KMS-11 (cell line): ENCODE measurements at regions not wholly inside any gene's neighbourhood (a gene's known extent, or its start where the extent isn't known, plus 50 kb on each side); places are given as distances from the start of the nearest gene placed in this dataset.

Experiments
- H2AFZ ChIP-seq: fragments of 200-600 bp; sonication (generic); 2 replicates; pipeline ENCODE4 v1.6.1; 2016; ENCODE audit warnings: antibody characterized with exemption, mixed run types, low read depth
- H3K27ac ChIP-seq: fragments of 200-600 bp; sonication (generic); 2 replicates; pipeline ENCODE4 v1.6.1; 2016; ENCODE audit warnings: mild to moderate bottlenecking, mixed run types
- H3K27me3 ChIP-seq: fragments of 200-600 bp; sonication (generic); 2 replicates; pipeline ENCODE4 v1.6.1; 2017; ENCODE audit warnings: mild to moderate bottlenecking, low read depth, mixed run types, moderate library complexity; ENCODE audit not compliant: insufficient read depth
- H3K36me3 ChIP-seq: fragments of 200-600 bp; sonication (generic); 2 replicates; pipeline ENCODE4 v1.6.1; 2017; ENCODE audit warnings: mild to moderate bottlenecking, mixed run types; ENCODE audit not compliant: insufficient read depth
- H3K4me1 ChIP-seq: fragments of 200-600 bp; sonication (generic); 2 replicates; pipeline ENCODE4 v1.6.1; 2016; ENCODE audit warnings: mild to moderate bottlenecking, low read depth, mixed run types; ENCODE audit not compliant: poor library complexity, severe bottlenecking
- H3K4me2 ChIP-seq: fragments of 200-600 bp; sonication (generic); 2 replicates; pipeline ENCODE4 v1.7.0; 2016; ENCODE audit warnings: mild to moderate bottlenecking, mixed run types
- H3K4me3 ChIP-seq: fragments of 200-600 bp; sonication (generic); IDR thresholded peaks from 2 replicates; pipeline ENCODE4 v1.6.1; 2017; ENCODE audit warnings: low read depth, low read length, mixed read lengths; ENCODE audit not compliant: insufficient read depth
- H3K79me2 ChIP-seq: fragments of 200-600 bp; sonication (generic); 2 replicates; pipeline ENCODE4 v1.6.1; 2016; ENCODE audit warnings: low read depth, mixed run types; ENCODE audit not compliant: insufficient read depth
- H3K9ac ChIP-seq: fragments of 200-600 bp; sonication (generic); 2 replicates; pipeline ENCODE4 v1.6.1; 2016; ENCODE audit warnings: mild to moderate bottlenecking, mixed run types
- H4K20me1 ChIP-seq: fragments of 200-600 bp; sonication (generic); 2 replicates; pipeline ENCODE4 v1.6.1; 2016; ENCODE audit warnings: mild to moderate bottlenecking, mixed run types; ENCODE audit not compliant: insufficient read depth
- TF ChIP-seq, protein P1 (sequence below): fragments of 200-600 bp; sonication (generic); conservative IDR thresholded peaks from 2 replicates; pipeline ENCODE4 v1.6.1; 2017; ENCODE audit warnings: low read depth, mild to moderate bottlenecking, antibody characterized with exemption, low read length, moderate library complexity, mixed read lengths

DNA sequence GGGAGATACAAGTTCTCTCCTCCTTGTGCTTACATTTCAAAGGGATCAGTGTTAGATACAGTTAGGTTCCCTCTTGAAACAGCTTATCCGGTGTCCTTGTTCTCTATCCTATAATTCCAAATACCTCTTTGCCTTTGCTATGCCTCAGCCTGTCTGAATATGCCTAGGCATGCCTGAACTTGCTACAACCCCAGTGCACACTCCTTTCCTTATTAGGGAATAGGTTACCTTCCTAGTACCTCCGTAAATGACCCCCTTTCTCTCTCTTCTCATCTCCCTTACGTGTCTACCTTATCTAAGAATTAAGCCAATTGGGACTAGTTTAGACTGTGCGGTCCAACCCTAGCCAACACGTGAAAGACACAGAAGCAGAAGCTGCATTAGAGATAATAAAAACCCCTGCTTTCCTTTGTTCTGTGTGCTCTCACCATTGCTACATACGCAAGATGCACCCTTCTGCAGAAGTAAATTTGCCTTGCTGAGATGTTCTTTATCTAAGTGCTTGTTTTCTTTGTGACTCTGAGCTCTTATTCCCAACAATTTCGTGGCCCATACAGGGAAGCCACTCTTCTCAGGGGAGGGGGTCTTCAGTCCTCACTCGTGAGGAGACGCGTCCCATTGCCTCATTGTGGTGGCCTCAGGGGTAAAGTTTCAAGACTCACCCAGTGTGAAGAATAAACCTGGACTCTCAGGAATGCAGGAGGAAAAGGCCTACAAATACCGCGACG lies 802.1 kb downstream of the PLA2G4A start:
- Histone ChIP-seq H4K20me1 (no peaks in the 10 kb centered on the region), H2AFZ (no peak overlapping the region), H3K36me3 (no peaks in the 10 kb centered on the region), H3K4me1 (no peaks in the 10 kb centered on the region), H3K4me2 (no peak overlapping the region), H3K27me3 (no peaks in the 10 kb centered on the region), H3K79me2 (no peaks in the 10 kb centered on the region), H3K27ac (no peak overlapping the region), H3K9ac (no peak overlapping the region), H3K4me3 (no peak overlapping the region)
- TF ChIP-seq, protein P1, sequence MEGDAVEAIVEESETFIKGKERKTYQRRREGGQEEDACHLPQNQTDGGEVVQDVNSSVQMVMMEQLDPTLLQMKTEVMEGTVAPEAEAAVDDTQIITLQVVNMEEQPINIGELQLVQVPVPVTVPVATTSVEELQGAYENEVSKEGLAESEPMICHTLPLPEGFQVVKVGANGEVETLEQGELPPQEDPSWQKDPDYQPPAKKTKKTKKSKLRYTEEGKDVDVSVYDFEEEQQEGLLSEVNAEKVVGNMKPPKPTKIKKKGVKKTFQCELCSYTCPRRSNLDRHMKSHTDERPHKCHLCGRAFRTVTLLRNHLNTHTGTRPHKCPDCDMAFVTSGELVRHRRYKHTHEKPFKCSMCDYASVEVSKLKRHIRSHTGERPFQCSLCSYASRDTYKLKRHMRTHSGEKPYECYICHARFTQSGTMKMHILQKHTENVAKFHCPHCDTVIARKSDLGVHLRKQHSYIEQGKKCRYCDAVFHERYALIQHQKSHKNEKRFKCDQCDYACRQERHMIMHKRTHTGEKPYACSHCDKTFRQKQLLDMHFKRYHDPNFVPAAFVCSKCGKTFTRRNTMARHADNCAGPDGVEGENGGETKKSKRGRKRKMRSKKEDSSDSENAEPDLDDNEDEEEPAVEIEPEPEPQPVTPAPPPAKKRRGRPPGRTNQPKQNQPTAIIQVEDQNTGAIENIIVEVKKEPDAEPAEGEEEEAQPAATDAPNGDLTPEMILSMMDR: no peak

DNA sequence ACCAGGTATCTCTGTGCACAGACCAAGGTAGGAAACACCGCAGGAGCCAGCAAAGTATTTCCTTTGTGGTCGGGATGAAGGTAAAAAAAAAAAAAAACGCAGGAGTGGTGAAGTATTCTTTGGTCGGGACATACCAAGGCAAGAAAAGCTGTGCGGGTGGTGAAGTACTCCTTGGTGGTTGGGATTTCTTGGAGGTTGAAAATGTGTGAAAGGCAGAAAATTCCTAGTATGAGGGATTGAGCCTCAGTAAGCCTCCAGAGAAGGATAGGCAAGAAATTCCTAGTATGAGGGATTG lies 802.6 kb downstream of the PLA2G4A start:
- Histone ChIP-seq H3K4me3 (no peak overlapping the region), H3K4me1 (no peaks in the 10 kb centered on the region), H3K4me2 (no peak overlapping the region), H3K27ac (no peak overlapping the region), H3K36me3 (no peaks in the 10 kb centered on the region), H2AFZ (no peak overlapping the region), H3K27me3 (no peaks in the 10 kb centered on the region), H3K9ac (no peak overlapping the region), H4K20me1 (no peaks in the 10 kb centered on the region), H3K79me2 (no peaks in the 10 kb centered on the region)
- TF ChIP-seq, protein P1: no peak

DNA sequence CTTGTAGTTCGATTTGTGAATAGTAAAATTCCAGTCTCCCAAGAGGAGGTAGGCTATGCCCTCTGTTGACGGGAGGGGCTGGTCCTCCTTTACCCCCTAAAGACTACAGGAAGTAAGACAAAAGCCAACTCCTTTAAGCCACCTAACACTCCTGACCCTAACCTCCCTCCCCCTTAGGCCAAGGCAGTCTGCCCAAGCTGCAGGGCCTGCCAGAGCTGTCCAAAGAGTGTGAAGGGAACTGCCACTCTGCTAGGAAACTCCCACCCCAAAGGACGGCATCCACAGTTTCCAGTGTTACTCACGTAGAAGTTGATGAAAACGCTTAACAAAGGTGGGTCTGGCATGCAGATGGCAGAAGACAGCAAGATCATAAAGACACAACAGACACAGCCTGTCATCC lies 803.2 kb downstream of the PLA2G4A start:
- no peaks in the 10 kb centered on the region for H3K4me1 ChIP-seq
- TF ChIP-seq, protein P1: no peak

DNA sequence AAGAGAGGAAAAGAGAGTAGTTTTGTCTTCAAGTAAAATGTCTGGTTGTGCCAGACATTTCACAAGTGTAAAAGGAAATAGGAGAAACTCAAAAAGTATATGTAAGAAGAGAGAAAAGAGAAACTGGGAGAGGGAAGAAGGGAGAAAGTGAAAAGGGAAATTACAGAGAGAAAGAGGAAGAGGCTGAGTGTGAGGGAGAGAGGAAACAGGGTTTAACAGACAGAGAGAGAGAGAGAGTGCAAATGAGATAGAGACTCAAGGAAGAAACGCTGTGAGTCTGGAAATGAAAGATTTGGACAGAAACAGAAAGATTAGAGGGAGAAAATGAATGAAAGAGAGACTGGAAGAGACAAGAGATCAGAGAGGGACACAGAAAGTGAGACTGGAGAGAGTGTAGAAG lies 806.2 kb downstream of the PLA2G4A start:
- no peaks in the 10 kb centered on the region for H3K27me3 ChIP-seq
- H3K27ac ChIP-seq: no peak overlapping the region
- H3K36me3 ChIP-seq: no peaks in the 10 kb centered on the region
- H4K20me1 ChIP-seq: no peaks in the 10 kb centered on the region
- no peak overlapping the region for H3K4me2 ChIP-seq
- no peak overlapping the region for H2AFZ ChIP-seq
- TF ChIP-seq, protein P1: no peak
- H3K9ac ChIP-seq: no peak overlapping the region
- no peaks in the 10 kb centered on the region for H3K79me2 ChIP-seq
- H3K4me1 ChIP-seq: no peaks in the 10 kb centered on the region
- H3K4me3 ChIP-seq: no peak overlapping the region

More for the DNA sequence above, 803.2 kb downstream of the PLA2G4A start:
- Histone ChIP-seq H2AFZ (no peak overlapping the region), H3K27ac (no peak overlapping the region), H3K27me3 (no peaks in the 10 kb centered on the region), H3K36me3 (no peaks in the 10 kb centered on the region), H3K79me2 (no peaks in the 10 kb centered on the region), H3K4me3 (no peak overlapping the region), H4K20me1 (no peaks in the 10 kb centered on the region), H3K9ac (no peak overlapping the region), H3K4me2 (no peak overlapping the region)
